EH (cell line): ENCODE measurements at regions not wholly inside any gene's neighbourhood (a gene's known extent, or its start where the extent isn't known, plus 50 kb on each side); places are given as distances from the start of the nearest gene placed in this dataset.
"Not testable (repeated sequence)": the region's sequence is repeated elsewhere in the genome, so short reads cannot be mapped to it uniquely, and the experiment has no call there.

Experiments
- DNase-seq: peaks from one replicate; pipeline ENCODE4 v3.0.0-alpha.2; 2015; ENCODE audit warnings: low read depth

GRCh38 chr9:115305543-115305942 lies 187.6 kb upstream of the TNC start:
- no peak for DNase-seq

- peak; percentile 34 for DNase-seq
These were observed 188.9 kb upstream of the TNC start for GRCh38 chr9:115306865-115307264.

- DNase-seq = no peak
These were observed 195.6 kb upstream of the TNC start for GRCh38 chr9:115313545-115313944.

- peak; percentile 20 for DNase-seq
These were observed 208.5 kb upstream of the TNC start for GRCh38 chr9:115326461-115326860.

- DNase-seq = peak; percentile 69
These were observed 209.6 kb upstream of the TNC start for GRCh38 chr9:115327436-115328122.

- DNase-seq = peak; percentile 93
These were observed 210.3 kb upstream of the TNC start for GRCh38 chr9:115328228-115328627.

GRCh38 chr9:115328677-115329076 lies 210.7 kb upstream of the TNC start:
- DNase-seq = no peak

- DNase-seq = no peak
These were observed 215.5 kb upstream of the TNC start for GRCh38 chr9:115333277-115334070.

- no peak for DNase-seq
These were observed 217.5 kb upstream of the TNC start for GRCh38 chr9:115335439-115335838.

- DNase-seq = no peak
These were observed 222.4 kb upstream of the TNC start for GRCh38 chr9:115340314-115340713.

- no peak for DNase-seq
These were observed 223.5 kb upstream of the TNC start for GRCh38 chr9:115341426-115341825.

GRCh38 chr9:115347776-115348175 lies 229.8 kb upstream of the TNC start:
- not testable (repeated sequence) for DNase-seq

GRCh38 chr9:115348936-115349335 lies 231.0 kb upstream of the TNC start:
- not testable (repeated sequence) for DNase-seq

GRCh38 chr9:115349542-115349941 lies 231.6 kb upstream of the TNC start:
- DNase-seq = peak; percentile 69

- DNase-seq = peak; percentile 59
These were observed 232.6 kb upstream of the TNC start for GRCh38 chr9:115350548-115350947.

GRCh38 chr9:115353681-115354080 lies 235.7 kb upstream of the TNC start:
- DNase-seq = no peak

GRCh38 chr9:115357821-115358220 lies 239.9 kb upstream of the TNC start:
- no peak for DNase-seq

GRCh38 chr9:115359017-115359780 lies 241.2 kb upstream of the TNC start:
- peak; percentile 25 for DNase-seq

- DNase-seq = no peak
These were observed 242.2 kb upstream of the TNC start for GRCh38 chr9:115360122-115360521.

GRCh38 chr9:115362101-115362500 lies 244.1 kb upstream of the TNC start:
- DNase-seq = no peak

- DNase-seq = no peak
These were observed 244.7 kb upstream of the TNC start for GRCh38 chr9:115362640-115363039.

- DNase-seq = no peak
These were observed 247.0 kb upstream of the TNC start for GRCh38 chr9:115364991-115365390.

- no peak for DNase-seq
These were observed 249.4 kb upstream of the TNC start for GRCh38 chr9:115367321-115367720.
